Keratinocyte (primary cell): ENCODE measurements at regions not wholly inside any gene's neighbourhood (a gene's known extent, or its start where the extent isn't known, plus 50 kb on each side); places are given as distances from the start of the nearest gene placed in this dataset.
A peak's percentile ranks its signal among the peaks of the same experiment; 100 is the strongest.

Experiments
- DNase-seq: peaks from one replicate; pipeline ENCODE4 v3.0.0-alpha.2; 2011; ENCODE audit warnings: low read depth, missing footprints, low spot score
- FAIRE-seq: peaks from 2 replicates; lab custom pipeline; 2011; peaks lifted over from hg19 to GRCh38; lab: Jason Lieb, UNC
- H2AFZ ChIP-seq: 2 replicates; pipeline ENCODE4 v1.6.0; 2012; ENCODE audit warnings: low read length, control low read depth, inconsistent platforms; ENCODE audit not compliant: control insufficient read depth
- H3K27ac ChIP-seq: 2 replicates; pipeline ENCODE4 v1.5.1; 2011; ENCODE audit warnings: low read length; ENCODE audit not compliant: control insufficient read depth, insufficient read depth
- H3K27me3 ChIP-seq: 3 replicates; pipeline ENCODE4 v1.6.0; 2011; ENCODE audit warnings: low read length; ENCODE audit not compliant: control insufficient read depth, insufficient read depth; ENCODE audit errors: extremely low read depth
- H3K36me3 ChIP-seq, 2 experiments: 2 replicates in 1 of 2; 3 replicates in 1 of 2; pipeline ENCODE4 v1.5.1; 2011; ENCODE audit warnings: low read length in 2 of 2, mild to moderate bottlenecking in 1 of 2; ENCODE audit not compliant: control insufficient read depth in 2 of 2, insufficient read depth in 2 of 2; ENCODE audit errors: extremely low read depth in 1 of 2
- H3K4me1 ChIP-seq: 3 replicates; pipeline ENCODE4 v1.5.1; 2011; ENCODE audit warnings: low read length; ENCODE audit not compliant: control insufficient read depth, insufficient read depth; ENCODE audit errors: extremely low read depth
- H3K4me2 ChIP-seq: 3 replicates; pipeline ENCODE4 v1.6.0; 2011; ENCODE audit warnings: low read depth, low read length; ENCODE audit not compliant: control insufficient read depth, insufficient read depth; ENCODE audit errors: extremely low read depth
- H3K4me3 ChIP-seq, 3 experiments: fragments of 200-600 bp in 1 of 3; sonication (generic) in 1 of 3; 2 replicates in 2 of 3; 3 replicates in 1 of 3; pipeline ENCODE4 v1.5.1; 2011 to 2016; ENCODE audit warnings: low read length in 3 of 3, mild to moderate bottlenecking in 3 of 3, control low read depth in 2 of 3, inconsistent platforms in 1 of 3, low read depth in 1 of 3, mixed read lengths in 1 of 3, mixed run types in 1 of 3, moderate library complexity in 1 of 3; ENCODE audit not compliant: control insufficient read depth in 2 of 3, insufficient read depth in 2 of 3; ENCODE audit errors: extremely low read depth in 1 of 3
- H3K79me2 ChIP-seq: 2 replicates; pipeline ENCODE4 v1.6.0; 2012; ENCODE audit warnings: low read length; ENCODE audit not compliant: control insufficient read depth, insufficient read depth
- H3K9ac ChIP-seq: 3 replicates; pipeline ENCODE4 v1.6.0; 2011; ENCODE audit warnings: low read length; ENCODE audit not compliant: control insufficient read depth, insufficient read depth; ENCODE audit errors: extremely low read depth
- H3K9me1 ChIP-seq: 3 replicates; pipeline ENCODE4 v1.6.0; 2011; ENCODE audit warnings: low read length; ENCODE audit not compliant: control insufficient read depth, insufficient read depth; ENCODE audit errors: extremely low read depth
- H3K9me3 ChIP-seq: 2 replicates; pipeline ENCODE4 v1.5.1; 2012; ENCODE audit warnings: low read depth, low read length; ENCODE audit not compliant: control insufficient read depth
- H4K20me1 ChIP-seq: 3 replicates; pipeline ENCODE4 v1.6.0; 2011; ENCODE audit warnings: low read length; ENCODE audit not compliant: control insufficient read depth, insufficient read depth; ENCODE audit errors: extremely low read depth
- EZH2 ChIP-seq: IDR thresholded peaks from one replicate; pipeline ENCODE4 v1.6.1; 2012; ENCODE audit warnings: inconsistent platforms, mild to moderate bottlenecking, low read length, moderate library complexity
- dilution Hi-C: fragments of 300-500 bp; cut with MboI; formaldehyde crosslinking; loops from one replicate; pipeline ENCODE4 v1.7.0; 2020; ENCODE audit warnings: low sequenced_read_pairs; ENCODE audit not compliant: extremely low pct_ligation_motif_present
- TF ChIP-seq, protein P1 (sequence below), 3 experiments: IDR thresholded peaks in 1 of 3; conservative IDR thresholded peaks in 1 of 3; optimal IDR thresholded peaks in 1 of 3; 2 replicates in 2 of 3; 3 replicates in 1 of 3; pipeline versions ENCODE3 to v1.5.1; 2011; ENCODE audit warnings: low read length in 3 of 3, mild to moderate bottlenecking in 3 of 3, moderate library complexity in 2 of 3, control low read depth in 1 of 3, inconsistent platforms in 1 of 3; ENCODE audit not compliant: insufficient read depth in 2 of 3; ENCODE audit errors: extremely low read depth in 1 of 3

- dilution Hi-C loops = no loop called here
- peak overlapping the region; percentile 35 for H3K4me2 ChIP-seq
- DNase-seq = peak; percentile 23
Measured at GRCh38 chr3:3636815-3637214, 162.4 kb upstream of the LRRN1 start.

DNA sequence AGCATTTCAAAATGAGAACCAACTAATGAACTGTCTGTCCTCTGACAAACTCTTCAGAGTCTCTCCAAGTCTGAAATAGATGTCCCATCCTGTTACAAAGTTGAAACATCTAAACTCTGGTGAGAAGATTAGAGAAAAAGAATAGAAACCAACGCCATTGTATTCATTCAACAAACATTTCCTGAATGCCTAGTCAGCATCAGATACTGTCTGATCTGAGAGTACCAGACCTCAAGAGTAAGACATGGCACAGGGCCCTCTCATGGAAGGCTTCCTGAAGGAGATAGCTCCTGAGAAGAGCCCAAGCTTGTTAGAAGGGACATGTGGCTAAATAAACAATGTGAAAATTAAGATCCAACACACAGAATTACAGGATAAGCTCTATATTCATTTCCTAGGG, 164.1 kb upstream of the LRRN1 start:
- H3K4me2 ChIP-seq = no peak overlapping the region
- H4K20me1 ChIP-seq = no peaks in the 10 kb centered on the region
- dilution Hi-C loops = no loop called here
- no peaks in the 10 kb centered on the region for H3K36me3 ChIP-seq
- no peak for FAIRE-seq
- H3K9me3 ChIP-seq = no peaks in the 10 kb centered on the region
- no peak overlapping the region for H3K4me3 ChIP-seq
- no peaks in the 10 kb centered on the region for H3K79me2 ChIP-seq
- no peaks in the 10 kb centered on the region for H3K27me3 ChIP-seq
- no peak overlapping the region for H3K27ac ChIP-seq
- TF ChIP-seq, protein P1, sequence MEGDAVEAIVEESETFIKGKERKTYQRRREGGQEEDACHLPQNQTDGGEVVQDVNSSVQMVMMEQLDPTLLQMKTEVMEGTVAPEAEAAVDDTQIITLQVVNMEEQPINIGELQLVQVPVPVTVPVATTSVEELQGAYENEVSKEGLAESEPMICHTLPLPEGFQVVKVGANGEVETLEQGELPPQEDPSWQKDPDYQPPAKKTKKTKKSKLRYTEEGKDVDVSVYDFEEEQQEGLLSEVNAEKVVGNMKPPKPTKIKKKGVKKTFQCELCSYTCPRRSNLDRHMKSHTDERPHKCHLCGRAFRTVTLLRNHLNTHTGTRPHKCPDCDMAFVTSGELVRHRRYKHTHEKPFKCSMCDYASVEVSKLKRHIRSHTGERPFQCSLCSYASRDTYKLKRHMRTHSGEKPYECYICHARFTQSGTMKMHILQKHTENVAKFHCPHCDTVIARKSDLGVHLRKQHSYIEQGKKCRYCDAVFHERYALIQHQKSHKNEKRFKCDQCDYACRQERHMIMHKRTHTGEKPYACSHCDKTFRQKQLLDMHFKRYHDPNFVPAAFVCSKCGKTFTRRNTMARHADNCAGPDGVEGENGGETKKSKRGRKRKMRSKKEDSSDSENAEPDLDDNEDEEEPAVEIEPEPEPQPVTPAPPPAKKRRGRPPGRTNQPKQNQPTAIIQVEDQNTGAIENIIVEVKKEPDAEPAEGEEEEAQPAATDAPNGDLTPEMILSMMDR (optimal IDR thresholded peaks at IDR 0.05 in 1 of 3, IDR thresholded peaks at IDR 0.05 in 1 of 3, conservative IDR thresholded peaks at IDR 0.05 in 1 of 3; ENCODE audit: extremely low read depth in 1 of 3, insufficient read depth in 2 of 3, low read length in 3 of 3) = no peak
- no peak for TF ChIP-seq EZH2
- H2AFZ ChIP-seq = no peak overlapping the region
- no peak overlapping the region for H3K9ac ChIP-seq
- H3K4me1 ChIP-seq = peaks cover 13% of the 10 kb centered on the region
- DNase-seq = no peak
- no peaks in the 10 kb centered on the region for H3K9me1 ChIP-seq

More at GRCh38 chr3:3636815-3637214, 162.4 kb upstream of the LRRN1 start:
- H3K9me3 ChIP-seq = no peaks in the 10 kb centered on the region
- H3K9me1 ChIP-seq = no peaks in the 10 kb centered on the region
- no peaks in the 10 kb centered on the region for H3K27me3 ChIP-seq
- H3K9ac ChIP-seq = no peak overlapping the region
- H3K4me1 ChIP-seq = peaks cover 13% of the 10 kb centered on the region
- peak; percentile 97 for FAIRE-seq
- no peaks in the 10 kb centered on the region for H3K79me2 ChIP-seq
- no peak overlapping the region for H3K27ac ChIP-seq
- TF ChIP-seq EZH2 = no peak
- TF ChIP-seq, protein P1 (optimal IDR thresholded peaks at IDR 0.05 in 1 of 3, IDR thresholded peaks at IDR 0.05 in 1 of 3, conservative IDR thresholded peaks at IDR 0.05 in 1 of 3; ENCODE audit: extremely low read depth in 1 of 3, insufficient read depth in 2 of 3, low read length in 3 of 3) = no peak
- no peaks in the 10 kb centered on the region for H3K36me3 ChIP-seq
- H2AFZ ChIP-seq = peak overlapping the region; percentile 43
- H3K4me3 ChIP-seq = no peak overlapping the region
- no peaks in the 10 kb centered on the region for H4K20me1 ChIP-seq
